ENCODE measurements at regions not wholly inside any gene's neighbourhood (a gene's known extent, or its start where the extent isn't known, plus 50 kb on each side); places are given as distances from the start of the nearest gene placed in this dataset.

DNA sequence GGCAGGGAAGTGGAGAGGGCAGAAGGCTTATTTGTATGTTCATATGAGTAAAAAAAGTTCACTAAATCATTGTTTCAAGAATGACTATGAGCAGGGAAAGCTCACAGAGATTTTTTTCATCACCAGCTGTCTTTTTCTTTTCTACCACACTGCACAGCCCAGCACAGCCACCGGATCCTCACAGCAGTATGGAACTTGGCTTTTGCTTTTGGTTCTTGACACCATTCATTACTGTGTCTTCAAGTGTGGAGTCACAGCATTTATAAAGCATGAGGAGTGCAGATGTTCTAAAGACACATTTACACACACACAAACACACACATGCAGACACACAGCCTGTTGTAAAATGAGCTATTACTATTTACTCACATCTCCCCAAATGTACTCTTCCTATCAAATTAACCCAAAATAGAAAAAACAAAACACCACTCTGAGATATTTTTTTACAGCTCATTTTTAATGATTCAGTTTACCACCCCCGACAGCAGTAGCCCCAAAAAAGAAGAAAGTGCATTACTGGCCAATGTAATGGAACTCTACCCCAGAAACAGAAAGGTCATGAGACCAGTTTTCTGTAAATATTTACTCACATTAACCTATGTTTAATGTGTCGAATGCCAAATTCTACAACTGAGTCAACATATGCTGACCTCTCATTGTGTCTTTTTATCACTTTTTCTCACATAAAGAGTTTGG lies 60.5 kb downstream of the BTG1 start:
- Histone ChIP-seq H3K27ac (ENCODE audit: low read depth, low read length) (no peak overlapping the region), H3K36me3 (ENCODE audit: insufficient read depth, low read length) (no peaks in the 10 kb centered on the region), H3K9me3 (ENCODE audit: insufficient read depth, low read depth, low read length) (no peaks in the 10 kb centered on the region), H2AFZ (ENCODE audit: low read depth, low read length) (no peak overlapping the region), H3K4me3 (ENCODE audit: insufficient read depth, low read depth, low read length) (no peak overlapping the region), H3K27me3 (ENCODE audit: insufficient read depth, low read length) (no peaks in the 10 kb centered on the region), H4K20me1 (ENCODE audit: insufficient read depth, low read length) (no peaks in the 10 kb centered on the region), H3K4me2 (ENCODE audit: low read length) (no peak overlapping the region), H3K9ac (ENCODE audit: low read length) (no peak overlapping the region), H3K4me1 (ENCODE audit: insufficient read depth, low read length) (peaks cover 10% of the 10 kb centered on the region), H3K79me2 (ENCODE audit: insufficient read depth, low read length) (no peaks in the 10 kb centered on the region)
- peaks cover 28% of the 10 kb centered on the region for H3K4me1 Mint-ChIP-seq (ENCODE audit: low read depth, unreplicated experiment)
- DNase-seq (ENCODE audit: low read depth) = no peak
- no peaks in the 10 kb centered on the region for H3K36me3 Mint-ChIP-seq (ENCODE audit: low read depth, unreplicated experiment)
- no peak overlapping the region for H3K4me3 Mint-ChIP-seq (ENCODE audit: unreplicated experiment)
- FAIRE-seq = no peak
- no peak for TF ChIP-seq EZH2 (IDR thresholded peaks at IDR 0.05; ENCODE audit: insufficient read depth, low read length)
- TF ChIP-seq, protein P1, sequence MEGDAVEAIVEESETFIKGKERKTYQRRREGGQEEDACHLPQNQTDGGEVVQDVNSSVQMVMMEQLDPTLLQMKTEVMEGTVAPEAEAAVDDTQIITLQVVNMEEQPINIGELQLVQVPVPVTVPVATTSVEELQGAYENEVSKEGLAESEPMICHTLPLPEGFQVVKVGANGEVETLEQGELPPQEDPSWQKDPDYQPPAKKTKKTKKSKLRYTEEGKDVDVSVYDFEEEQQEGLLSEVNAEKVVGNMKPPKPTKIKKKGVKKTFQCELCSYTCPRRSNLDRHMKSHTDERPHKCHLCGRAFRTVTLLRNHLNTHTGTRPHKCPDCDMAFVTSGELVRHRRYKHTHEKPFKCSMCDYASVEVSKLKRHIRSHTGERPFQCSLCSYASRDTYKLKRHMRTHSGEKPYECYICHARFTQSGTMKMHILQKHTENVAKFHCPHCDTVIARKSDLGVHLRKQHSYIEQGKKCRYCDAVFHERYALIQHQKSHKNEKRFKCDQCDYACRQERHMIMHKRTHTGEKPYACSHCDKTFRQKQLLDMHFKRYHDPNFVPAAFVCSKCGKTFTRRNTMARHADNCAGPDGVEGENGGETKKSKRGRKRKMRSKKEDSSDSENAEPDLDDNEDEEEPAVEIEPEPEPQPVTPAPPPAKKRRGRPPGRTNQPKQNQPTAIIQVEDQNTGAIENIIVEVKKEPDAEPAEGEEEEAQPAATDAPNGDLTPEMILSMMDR (IDR thresholded peaks at IDR 0.05; ENCODE audit: insufficient read depth, low read depth, low read length) = no peak
- H3K9me3 Mint-ChIP-seq (ENCODE audit: unreplicated experiment) = no peaks in the 10 kb centered on the region
- H3K27ac Mint-ChIP-seq (ENCODE audit: unreplicated experiment) = no peak overlapping the region
- no peaks in the 10 kb centered on the region for H3K27me3 Mint-ChIP-seq (ENCODE audit: low read depth, unreplicated experiment)

DNA sequence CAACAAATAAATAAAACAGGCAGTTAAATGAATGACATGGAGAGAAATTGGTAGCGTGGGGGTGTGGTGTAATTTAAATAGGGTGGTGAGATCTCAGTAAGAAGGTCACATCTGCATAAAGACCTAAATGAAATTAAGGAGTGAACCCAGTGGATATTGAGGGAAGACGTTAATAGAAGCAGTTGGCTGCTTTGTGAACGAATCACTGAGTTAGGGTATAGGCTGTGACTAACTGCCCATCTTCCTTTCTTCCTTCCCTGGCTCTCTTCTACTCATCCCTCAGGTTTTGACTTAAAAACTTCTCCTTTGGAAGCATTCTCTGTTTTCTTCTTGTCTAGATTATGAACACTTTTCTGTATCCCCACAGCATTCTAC lies 64.7 kb downstream of the BTG1 start:
- Histone ChIP-seq H3K27ac (ENCODE audit: low read depth, low read length) (peak overlapping the region; percentile 59), H4K20me1 (ENCODE audit: insufficient read depth, low read length) (no peaks in the 10 kb centered on the region), H3K27me3 (ENCODE audit: insufficient read depth, low read length) (no peaks in the 10 kb centered on the region), H3K9me3 (ENCODE audit: insufficient read depth, low read depth, low read length) (no peaks in the 10 kb centered on the region), H3K4me1 (ENCODE audit: insufficient read depth, low read length) (peaks cover 44% of the 10 kb centered on the region), H3K4me2 (ENCODE audit: low read length) (peak overlapping the region; percentile 64), H3K9ac (ENCODE audit: low read length) (peak overlapping the region; percentile 51), H2AFZ (ENCODE audit: low read depth, low read length) (no peak overlapping the region), H3K4me3 (ENCODE audit: insufficient read depth, low read depth, low read length) (no peak overlapping the region), H3K79me2 (ENCODE audit: insufficient read depth, low read length) (no peaks in the 10 kb centered on the region), H3K36me3 (ENCODE audit: insufficient read depth, low read length) (no peaks in the 10 kb centered on the region)
- DNase-seq (ENCODE audit: low read depth) = no peak
- no peak for FAIRE-seq
- Mint-ChIP-seq H3K4me3 (ENCODE audit: unreplicated experiment) (peak overlapping the region; percentile 1), H3K9me3 (ENCODE audit: unreplicated experiment) (peaks cover 2% of the 10 kb centered on the region), H3K27me3 (ENCODE audit: low read depth, unreplicated experiment) (no peaks in the 10 kb centered on the region), H3K4me1 (ENCODE audit: low read depth, unreplicated experiment) (peaks cover 53% of the 10 kb centered on the region), H3K36me3 (ENCODE audit: low read depth, unreplicated experiment) (no peaks in the 10 kb centered on the region), H3K27ac (ENCODE audit: unreplicated experiment) (peak overlapping the region; percentile 77)
- no peak for TF ChIP-seq EZH2 (IDR thresholded peaks at IDR 0.05; ENCODE audit: insufficient read depth, low read length)
- TF ChIP-seq, protein P1 (IDR thresholded peaks at IDR 0.05; ENCODE audit: insufficient read depth, low read depth, low read length) = no peak

- no peak overlapping the region for H3K4me3 ChIP-seq (ENCODE audit: insufficient read depth, low read depth, low read length)
- no peaks in the 10 kb centered on the region for H3K79me2 ChIP-seq (ENCODE audit: insufficient read depth, low read length)
- H3K9me3 ChIP-seq (ENCODE audit: insufficient read depth, low read depth, low read length) = no peaks in the 10 kb centered on the region
- peak; percentile 32 for DNase-seq (ENCODE audit: low read depth)
- Mint-ChIP-seq H3K36me3 (ENCODE audit: low read depth, unreplicated experiment) (no peaks in the 10 kb centered on the region), H3K4me1 (ENCODE audit: low read depth, unreplicated experiment) (peaks cover 61% of the 10 kb centered on the region), H3K27ac (ENCODE audit: unreplicated experiment) (peak overlapping the region; percentile 94), H3K9me3 (ENCODE audit: unreplicated experiment) (peaks cover 2% of the 10 kb centered on the region), H3K27me3 (ENCODE audit: low read depth, unreplicated experiment) (no peaks in the 10 kb centered on the region), H3K4me3 (ENCODE audit: unreplicated experiment) (no peak overlapping the region)
- no peak for FAIRE-seq
- peak overlapping the region; percentile 68 for H3K4me2 ChIP-seq (ENCODE audit: low read length)
- TF ChIP-seq, protein P1 (IDR thresholded peaks at IDR 0.05; ENCODE audit: insufficient read depth, low read depth, low read length) = no peak
- no peak for TF ChIP-seq EZH2 (IDR thresholded peaks at IDR 0.05; ENCODE audit: insufficient read depth, low read length)
- H3K27me3 ChIP-seq (ENCODE audit: insufficient read depth, low read length) = no peaks in the 10 kb centered on the region
- peaks cover 53% of the 10 kb centered on the region for H3K4me1 ChIP-seq (ENCODE audit: insufficient read depth, low read length)
- H3K27ac ChIP-seq (ENCODE audit: low read depth, low read length) = peak overlapping the region; percentile 87
- H3K9ac ChIP-seq (ENCODE audit: low read length) = peak overlapping the region; percentile 65
- no peak overlapping the region for H2AFZ ChIP-seq (ENCODE audit: low read depth, low read length)
- H4K20me1 ChIP-seq (ENCODE audit: insufficient read depth, low read length) = no peaks in the 10 kb centered on the region
- no peaks in the 10 kb centered on the region for H3K36me3 ChIP-seq (ENCODE audit: insufficient read depth, low read length)
Measured at GRCh38 chr12:92079054-92079385, 66.6 kb downstream of the BTG1 start.
